Adrenal gland (tissue), 5 donors: ENCODE measurements at regions not wholly inside any gene's neighbourhood (a gene's known extent, or its start where the extent isn't known, plus 50 kb on each side); places are given as distances from the start of the nearest gene placed in this dataset.

ENCODE experiments used
- CTCF ChIP-seq, 6 experiments: fragments of 450-650 bp in 4 of 6; fragments of 200-600 bp in 2 of 6; sonication (generic) in 1 of 6; IDR thresholded peaks; 1 replicate in 5 of 6; 2 replicates in 1 of 6; pipeline versions ENCODE4 v1.5.1 to v1.8.0; 2016 to 2021; ENCODE audit warnings: antibody characterized with exemption in 6 of 6, mild to moderate bottlenecking in 2 of 6, moderate library complexity in 1 of 6
- POLR2A ChIP-seq, 2 donors: fragments of 450-650 bp; IDR thresholded peaks; one replicate each; pipeline ENCODE4 v1.6.1; 2017; ENCODE audit warnings: antibody characterized with exemption in 2 of 2, mild to moderate bottlenecking in 2 of 2, moderate library complexity in 1 of 2
- donor health status: DM: no; HTN: no; CAD: no.

DNA sequence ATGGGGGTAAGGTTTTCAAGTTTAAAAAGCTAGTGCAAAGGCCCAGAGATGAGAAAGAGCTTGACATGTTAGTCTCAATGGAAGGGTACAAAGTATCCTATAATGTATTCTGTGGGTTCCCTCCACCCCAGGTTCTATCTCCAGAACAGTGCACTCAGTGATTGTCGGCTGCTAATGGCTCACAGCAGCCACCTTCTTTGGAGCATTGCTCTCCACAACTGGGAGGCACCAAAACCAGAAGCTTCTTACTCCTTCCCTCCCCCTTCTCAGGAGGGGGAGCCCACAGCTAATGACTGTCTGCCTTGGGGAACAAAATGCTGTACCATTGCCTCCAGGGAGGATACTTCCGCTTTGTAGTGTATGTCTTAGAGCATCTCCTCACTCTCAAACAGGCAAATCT is 439.4 kb upstream of the RBMS3 start:
- TF ChIP-seq CTCF (IDR thresholded peaks at IDR 0.05), result no peak
- no peak for TF ChIP-seq POLR2A (IDR thresholded peaks at IDR 0.05)
